ENCODE measurements at regions not wholly inside any gene's neighbourhood (a gene's known extent, or its start where the extent isn't known, plus 50 kb on each side); places are given as distances from the start of the nearest gene placed in this dataset.

DNA sequence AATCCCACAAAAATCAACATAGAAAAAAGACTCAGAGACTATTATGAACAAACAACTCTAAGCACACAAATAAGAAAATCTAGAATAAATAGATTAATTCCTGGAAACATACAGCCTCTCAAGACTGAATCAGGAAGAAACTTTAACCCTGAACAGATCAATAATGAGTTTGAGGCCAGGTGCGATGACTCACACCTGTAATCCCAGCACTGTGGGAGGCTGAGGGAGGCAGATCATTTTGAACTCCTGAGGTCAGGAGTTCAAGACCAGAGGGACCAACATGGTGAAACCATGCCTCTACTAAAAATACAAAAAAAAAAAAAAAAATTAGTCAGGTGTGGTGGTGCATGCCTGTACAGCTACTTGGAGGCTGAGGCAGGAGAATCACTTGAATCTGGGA lies 499.5 kb upstream of the LUZP2 start:
- TF ChIP-seq CTCF (IDR thresholded peaks at IDR 0.05) (no peak), POLR2A (IDR thresholded peaks at IDR 0.05) (no peak)
